ENCODE measurements at regions not wholly inside any gene's neighbourhood (a gene's known extent, or its start where the extent isn't known, plus 50 kb on each side); places are given as distances from the start of the nearest gene placed in this dataset.
"Not testable (repeated sequence)": the region's sequence is repeated elsewhere in the genome, so short reads cannot be mapped to it uniquely, and the experiment has no call there.

DNA sequence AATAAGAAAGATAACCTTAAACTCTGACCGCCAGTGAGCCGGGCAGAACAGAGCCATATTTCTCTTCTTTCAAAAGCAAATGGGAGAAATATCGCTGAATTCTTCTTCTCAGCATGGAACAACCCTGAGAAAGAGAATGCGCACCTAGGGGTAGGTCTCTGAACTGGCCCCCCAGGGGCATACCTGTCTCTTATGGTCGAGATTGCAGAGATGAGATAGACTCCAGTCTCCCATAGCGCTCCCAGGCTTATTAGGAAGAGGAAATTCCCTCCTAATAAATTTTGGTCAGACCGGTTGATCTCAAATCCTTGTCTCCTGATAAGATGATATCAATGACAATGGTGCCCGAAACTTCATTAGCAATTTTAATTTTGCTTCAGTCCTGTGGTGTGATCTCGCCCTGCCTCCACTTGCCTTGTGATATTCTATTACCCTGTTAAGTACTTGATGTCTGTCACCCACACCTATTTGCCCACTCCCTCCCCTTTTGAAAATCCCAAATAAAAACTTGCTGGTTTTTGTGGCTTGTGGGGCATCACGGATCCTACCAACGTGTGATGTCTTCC is 64.8 kb upstream of the SRD5A3 start:
- not testable (repeated sequence) for H2AFZ ChIP-seq (ENCODE audit: low read length); H3K27ac ChIP-seq (replicated peaks; ENCODE audit: low read length); H2BK15ac ChIP-seq (ENCODE audit: low read length); H3K27me3 ChIP-seq (ENCODE audit: control insufficient read depth in 3 of 3, insufficient read depth in 3 of 3, low read depth in 1 of 3, low read length in 3 of 3); H3K4me2 ChIP-seq (ENCODE audit: insufficient read depth, low read length, poor library complexity, severe bottlenecking); H2BK12ac ChIP-seq (ENCODE audit: low read length); H3K9me3 ChIP-seq (replicated peaks in 1 of 2; ENCODE audit: control insufficient read depth in 2 of 2, insufficient read depth in 1 of 2, low read depth in 1 of 2, low read length in 2 of 2); H3K4me3 ChIP-seq (ENCODE audit: low read length in 2 of 2); H2BK120ac ChIP-seq (ENCODE audit: low read depth, low read length); H3K36me3 ChIP-seq (replicated peaks in 1 of 2; ENCODE audit: control insufficient read depth in 2 of 2, insufficient read depth in 2 of 2, low read length in 2 of 2); H4K91ac ChIP-seq (ENCODE audit: low read depth, low read length, poor library complexity); H4K8ac ChIP-seq (ENCODE audit: low read depth, low read length); H3K18ac ChIP-seq (ENCODE audit: low read length); H3K4ac ChIP-seq (ENCODE audit: low read length); H2BK5ac ChIP-seq (ENCODE audit: low read length); H2AK5ac ChIP-seq (ENCODE audit: low read depth, low read length); H3K14ac ChIP-seq (ENCODE audit: low read length); H3K79me1 ChIP-seq (ENCODE audit: low read depth, low read length); DNase-seq (ENCODE audit: low spot score); H3K4me1 ChIP-seq (ENCODE audit: control insufficient read depth in 2 of 2, insufficient read depth in 1 of 2, low read depth in 1 of 2, low read length in 2 of 2); H3K23ac ChIP-seq (ENCODE audit: low read depth, low read length, poor library complexity); H3K9ac ChIP-seq (ENCODE audit: low read depth, low read length, poor library complexity)
- WGBS, 2 donors (ENCODE audit: extremely low coverage in 2 of 2, insufficient read length in 2 of 2, insufficient replicate concordance in 1 of 2), result no CpG with 5 or more reads among the region's 11 CpGs

DNA sequence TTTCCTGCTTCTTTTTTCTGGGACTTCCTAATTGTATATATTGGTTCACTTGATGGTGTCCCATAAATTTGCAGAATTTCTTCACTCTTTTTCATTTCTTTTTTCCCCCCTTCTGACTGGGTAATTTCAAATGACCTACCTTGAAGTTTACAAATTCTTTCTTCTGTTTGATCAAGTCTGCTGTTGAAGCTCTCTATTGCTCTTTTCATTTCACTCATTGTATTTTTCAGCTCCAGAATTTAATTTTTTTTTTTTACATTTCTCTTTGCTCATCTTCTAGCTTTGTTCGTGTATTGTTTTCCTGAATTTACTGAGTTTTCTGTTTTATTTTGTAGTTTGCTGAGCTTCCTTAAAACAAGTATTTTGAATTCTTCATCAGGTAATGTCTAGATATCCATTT is 61.7 kb upstream of the SRD5A3 start:
- H3K4me2 ChIP-seq (ENCODE audit: insufficient read depth, low read length, poor library complexity, severe bottlenecking), result no peak overlapping the region
- no peak overlapping the region for H2BK5ac ChIP-seq (ENCODE audit: low read length)
- no peak overlapping the region for H2BK120ac ChIP-seq (ENCODE audit: low read depth, low read length)
- H3K4me1 ChIP-seq (ENCODE audit: control insufficient read depth in 2 of 2, insufficient read depth in 1 of 2, low read depth in 1 of 2, low read length in 2 of 2), result no peaks in the 10 kb centered on the region
- no peak overlapping the region for H3K4ac ChIP-seq (ENCODE audit: low read length)
- no peak overlapping the region for H4K91ac ChIP-seq (ENCODE audit: low read depth, low read length, poor library complexity)
- WGBS, 2 donors (ENCODE audit: extremely low coverage in 2 of 2, insufficient read length in 2 of 2, insufficient replicate concordance in 1 of 2), result no CpG with 5 or more reads among the region's 1 CpG
- no peaks in the 10 kb centered on the region for H3K36me3 ChIP-seq (replicated peaks in 1 of 2; ENCODE audit: control insufficient read depth in 2 of 2, insufficient read depth in 2 of 2, low read length in 2 of 2)
- no peak overlapping the region for H3K4me3 ChIP-seq (ENCODE audit: low read length in 2 of 2)
- H4K8ac ChIP-seq (ENCODE audit: low read depth, low read length), result no peak overlapping the region
- DNase-seq (ENCODE audit: low spot score), result no peak
- H3K9ac ChIP-seq (ENCODE audit: low read depth, low read length, poor library complexity), result no peak overlapping the region
- no peaks in the 10 kb centered on the region for H3K27me3 ChIP-seq (ENCODE audit: control insufficient read depth in 3 of 3, insufficient read depth in 3 of 3, low read depth in 1 of 3, low read length in 3 of 3)
- H2BK15ac ChIP-seq (ENCODE audit: low read length), result no peak overlapping the region
- H3K27ac ChIP-seq (replicated peaks; ENCODE audit: low read length), result no peak overlapping the region
- peaks cover 6 to 8% of the 10 kb centered on the region in 2 donors for H3K9me3 ChIP-seq (replicated peaks in 1 of 2; ENCODE audit: control insufficient read depth in 2 of 2, insufficient read depth in 1 of 2, low read depth in 1 of 2, low read length in 2 of 2)
- no peak overlapping the region for H2AFZ ChIP-seq (ENCODE audit: low read length)
- no peak overlapping the region for H3K14ac ChIP-seq (ENCODE audit: low read length)
- H3K23ac ChIP-seq (ENCODE audit: low read depth, low read length, poor library complexity), result no peak overlapping the region
- no peaks in the 10 kb centered on the region for H3K79me1 ChIP-seq (ENCODE audit: low read depth, low read length)
- no peak overlapping the region for H2AK5ac ChIP-seq (ENCODE audit: low read depth, low read length)
- H3K18ac ChIP-seq (ENCODE audit: low read length), result no peak overlapping the region
- no peak overlapping the region for H2BK12ac ChIP-seq (ENCODE audit: low read length)

DNA sequence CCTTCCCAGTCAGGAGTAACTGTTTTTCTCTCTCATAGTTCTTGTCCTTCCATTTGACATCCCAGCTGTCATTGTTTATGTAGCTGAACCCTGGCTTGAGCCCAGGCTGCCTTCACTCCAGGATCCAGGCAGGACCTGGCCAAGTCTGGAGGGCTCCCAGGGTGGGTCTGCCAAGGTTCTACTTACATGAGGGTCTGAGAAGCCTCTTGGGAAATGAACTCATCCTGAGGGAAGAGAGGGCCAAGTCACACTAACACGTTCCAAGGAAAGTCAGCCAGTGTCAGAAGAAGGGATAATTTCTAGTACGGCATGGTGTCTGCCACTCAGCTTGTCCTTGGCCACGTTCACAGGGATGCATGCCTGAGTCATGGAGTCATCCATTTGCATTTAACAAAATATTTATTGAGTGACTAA is 54.8 kb upstream of the SRD5A3 start:
- H3K9ac ChIP-seq (ENCODE audit: low read depth, low read length, poor library complexity), result no peak overlapping the region
- no peak overlapping the region for H3K23ac ChIP-seq (ENCODE audit: low read depth, low read length, poor library complexity)
- no peaks in the 10 kb centered on the region for H3K9me3 ChIP-seq (replicated peaks in 1 of 2; ENCODE audit: control insufficient read depth in 2 of 2, insufficient read depth in 1 of 2, low read depth in 1 of 2, low read length in 2 of 2)
- WGBS, 2 donors (ENCODE audit: extremely low coverage in 2 of 2, insufficient read length in 2 of 2, insufficient replicate concordance in 1 of 2), result no CpG with 5 or more reads among the region's 3 CpGs
- DNase-seq (ENCODE audit: low spot score), result no peak
- H2BK15ac ChIP-seq (ENCODE audit: low read length), result no peak overlapping the region
- no peak overlapping the region for H4K91ac ChIP-seq (ENCODE audit: low read depth, low read length, poor library complexity)
- no peak overlapping the region for H2BK5ac ChIP-seq (ENCODE audit: low read length)
- H3K4me3 ChIP-seq (ENCODE audit: low read length in 2 of 2), result no peak overlapping the region
- no peak overlapping the region for H2BK120ac ChIP-seq (ENCODE audit: low read depth, low read length)
- no peaks in the 10 kb centered on the region for H3K4me1 ChIP-seq (ENCODE audit: control insufficient read depth in 2 of 2, insufficient read depth in 1 of 2, low read depth in 1 of 2, low read length in 2 of 2)
- H3K4me2 ChIP-seq (ENCODE audit: insufficient read depth, low read length, poor library complexity, severe bottlenecking), result no peak overlapping the region
- H3K27me3 ChIP-seq (ENCODE audit: control insufficient read depth in 3 of 3, insufficient read depth in 3 of 3, low read depth in 1 of 3, low read length in 3 of 3), result no peaks in the 10 kb centered on the region
- no peaks in the 10 kb centered on the region for H3K79me1 ChIP-seq (ENCODE audit: low read depth, low read length)
- H2AK5ac ChIP-seq (ENCODE audit: low read depth, low read length), result no peak overlapping the region
- no peak overlapping the region for H3K4ac ChIP-seq (ENCODE audit: low read length)
- no peak overlapping the region for H3K14ac ChIP-seq (ENCODE audit: low read length)
- H3K36me3 ChIP-seq (replicated peaks in 1 of 2; ENCODE audit: control insufficient read depth in 2 of 2, insufficient read depth in 2 of 2, low read length in 2 of 2), result no peaks in the 10 kb centered on the region
- H4K8ac ChIP-seq (ENCODE audit: low read depth, low read length), result no peak overlapping the region
- no peak overlapping the region for H2BK12ac ChIP-seq (ENCODE audit: low read length)
- no peak overlapping the region for H3K27ac ChIP-seq (replicated peaks; ENCODE audit: low read length)
- no peak overlapping the region for H3K18ac ChIP-seq (ENCODE audit: low read length)
- no peak overlapping the region for H2AFZ ChIP-seq (ENCODE audit: low read length)

DNA sequence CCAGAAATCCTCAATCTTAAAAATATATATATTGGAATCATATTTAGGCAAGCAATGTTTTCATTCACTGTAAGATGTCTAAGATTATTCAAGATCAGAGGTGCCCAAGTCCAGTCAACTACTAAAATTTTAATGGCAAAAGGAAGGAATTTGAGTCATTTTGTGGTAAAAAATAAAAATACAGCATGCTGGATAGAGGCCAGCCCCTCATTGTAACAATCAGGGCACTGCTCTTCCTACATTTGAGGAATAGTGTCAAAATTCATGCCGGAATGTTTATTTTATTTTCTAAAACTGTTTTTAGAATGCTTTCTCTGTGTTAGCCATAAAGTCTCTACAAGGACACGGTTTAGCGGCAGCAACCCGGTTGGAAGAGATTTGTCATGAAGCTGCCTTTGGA is 49.9 kb upstream of the SRD5A3 start:
- no peak overlapping the region for H3K9ac ChIP-seq (ENCODE audit: low read depth, low read length, poor library complexity)
- H3K27ac ChIP-seq (replicated peaks; ENCODE audit: low read length), result no peak overlapping the region
- H2AK5ac ChIP-seq (ENCODE audit: low read depth, low read length), result no peak overlapping the region
- H3K4ac ChIP-seq (ENCODE audit: low read length), result no peak overlapping the region
- no peak overlapping the region for H2BK5ac ChIP-seq (ENCODE audit: low read length)
- H2BK120ac ChIP-seq (ENCODE audit: low read depth, low read length), result no peak overlapping the region
- no peak overlapping the region for H4K91ac ChIP-seq (ENCODE audit: low read depth, low read length, poor library complexity)
- no peaks in the 10 kb centered on the region for H3K27me3 ChIP-seq (ENCODE audit: control insufficient read depth in 3 of 3, insufficient read depth in 3 of 3, low read depth in 1 of 3, low read length in 3 of 3)
- H2BK12ac ChIP-seq (ENCODE audit: low read length), result no peak overlapping the region
- H3K79me1 ChIP-seq (ENCODE audit: low read depth, low read length), result no peaks in the 10 kb centered on the region
- no peak overlapping the region for H3K14ac ChIP-seq (ENCODE audit: low read length)
- no peak overlapping the region for H3K4me2 ChIP-seq (ENCODE audit: insufficient read depth, low read length, poor library complexity, severe bottlenecking)
- no peak overlapping the region for H4K8ac ChIP-seq (ENCODE audit: low read depth, low read length)
- no peak overlapping the region for H3K4me3 ChIP-seq (ENCODE audit: low read length in 2 of 2)
- H3K18ac ChIP-seq (ENCODE audit: low read length), result no peak overlapping the region
- H2BK15ac ChIP-seq (ENCODE audit: low read length), result no peak overlapping the region
- H3K9me3 ChIP-seq (replicated peaks in 1 of 2; ENCODE audit: control insufficient read depth in 2 of 2, insufficient read depth in 1 of 2, low read depth in 1 of 2, low read length in 2 of 2), result peaks cover 0 to 3% of the 10 kb centered on the region in 2 donors
- no CpG with 5 or more reads among the region's 4 CpGs for WGBS, 2 donors (ENCODE audit: extremely low coverage in 2 of 2, insufficient read length in 2 of 2, insufficient replicate concordance in 1 of 2)
- no peak overlapping the region for H2AFZ ChIP-seq (ENCODE audit: low read length)
- H3K4me1 ChIP-seq (ENCODE audit: control insufficient read depth in 2 of 2, insufficient read depth in 1 of 2, low read depth in 1 of 2, low read length in 2 of 2), result no peaks in the 10 kb centered on the region
- H3K36me3 ChIP-seq (replicated peaks in 1 of 2; ENCODE audit: control insufficient read depth in 2 of 2, insufficient read depth in 2 of 2, low read length in 2 of 2), result no peaks in the 10 kb centered on the region
- DNase-seq (ENCODE audit: low spot score), result no peak
- H3K23ac ChIP-seq (ENCODE audit: low read depth, low read length, poor library complexity), result no peak overlapping the region

Measured in neuronal stem cell (in vitro differentiated cells).